ENCODE measurements at regions not wholly inside any gene's neighbourhood (a gene's known extent, or its start where the extent isn't known, plus 50 kb on each side); places are given as distances from the start of the nearest gene placed in this dataset.
"Not testable (repeated sequence)": the region's sequence is repeated elsewhere in the genome, so short reads cannot be mapped to it uniquely, and the experiment has no call there.

GRCh38 chr12:131660401-131660800, 50.5 kb upstream of the SFSWAP start:
- H3K36me3 ChIP-seq (ENCODE audit: control insufficient read depth, insufficient read depth, low read length); DNase-seq (ENCODE audit: low read depth); H3K4me3 ChIP-seq (ENCODE audit: low read depth, low read length); H3K27me3 ChIP-seq (ENCODE audit: control insufficient read depth, insufficient read depth, low read length): not testable (repeated sequence)
